ENCODE measurements at regions not wholly inside any gene's neighbourhood (a gene's known extent, or its start where the extent isn't known, plus 50 kb on each side); places are given as distances from the start of the nearest gene placed in this dataset.

GRCh38 chr22:48961705-48962104 is 866.0 kb downstream of the BRD1 start:
- dilution Hi-C loops (cut with HindIII; ENCODE audit: low sequenced_read_pairs, unreplicated experiment): no loop called here

More at GRCh38 chr22:48961705-48962104, 866.0 kb downstream of the BRD1 start:
- H3K56ac ChIP-seq (ENCODE audit: extremely low read depth, insufficient read depth, low read length): no peak overlapping the region
- H3K4ac ChIP-seq (ENCODE audit: low read depth, low read length): no peak overlapping the region
- no peak overlapping the region for H3K14ac ChIP-seq (replicated peaks; ENCODE audit: low read depth, low read length)
- no peaks in the 10 kb centered on the region for H3K27me3 ChIP-seq (ENCODE audit: control insufficient read depth, insufficient read depth, low read length)
- H3K4me1 ChIP-seq (ENCODE audit: control insufficient read depth, insufficient read depth, low read length): no peaks in the 10 kb centered on the region
- H2BK5ac ChIP-seq (ENCODE audit: low read depth, low read length, poor library complexity, severe bottlenecking): no peak overlapping the region
- TF ChIP-seq MAFK (IDR thresholded peaks at IDR 0.05; ENCODE audit: low read depth, low read length): no peak
- no peak for TF ChIP-seq NFE2L2 (IDR thresholded peaks at IDR 0.05; ENCODE audit: low read depth, low read length)
- no peak for TF ChIP-seq MXI1 (IDR thresholded peaks at IDR 0.05; ENCODE audit: borderline replicate concordance, low read depth, low read length)
- TF ChIP-seq BHLHE40 (IDR thresholded peaks at IDR 0.05; ENCODE audit: low read depth, low read length): no peak
- no peak for TF ChIP-seq MAZ (IDR thresholded peaks at IDR 0.05; ENCODE audit: borderline replicate concordance, low read depth, low read length)
- no peak for TF ChIP-seq POLR2A (IDR thresholded peaks at IDR 0.05; ENCODE audit: low read depth, low read length)
- TF ChIP-seq SMC3 (IDR thresholded peaks at IDR 0.05; ENCODE audit: low read depth, low read length): no peak
- TF ChIP-seq RCOR1 (IDR thresholded peaks at IDR 0.05; ENCODE audit: insufficient replicate concordance, low read length): no peak
- no peak for TF ChIP-seq RAD21 (IDR thresholded peaks at IDR 0.05; ENCODE audit: low read length)
- TF ChIP-seq CEBPB (IDR thresholded peaks at IDR 0.05; ENCODE audit: low read depth, low read length): no peak
- no peak for TF ChIP-seq RFX5 (IDR thresholded peaks at IDR 0.05; ENCODE audit: low read depth, low read length)
- WGBS, 2 experiments (ENCODE audit: extremely low coverage in 2 of 2, insufficient read length in 1 of 2): no CpG with 5 or more reads among the region's 2 CpGs
- no peak overlapping the region for H2BK15ac ChIP-seq (ENCODE audit: low read depth, low read length)
- intact Hi-C loops (cut with micrococcal nuclease): no loop called here
- no peak overlapping the region for H3K23ac ChIP-seq (ENCODE audit: low read depth, low read length)
- POLR2A ChIA-PET (ENCODE audit: unreplicated experiment): no interaction called here
- peaks cover 32% of the 10 kb centered on the region for H3K9me3 ChIP-seq (ENCODE audit: control insufficient read depth, insufficient read depth, low read length)
- H2BK120ac ChIP-seq (ENCODE audit: low read depth, low read length): no peak overlapping the region
- no peaks in the 10 kb centered on the region for H4K20me1 ChIP-seq (ENCODE audit: insufficient read depth, low read length)
- H3K4me3 ChIP-seq (ENCODE audit: insufficient read depth, low read depth, low read length): no peak overlapping the region
- no peak overlapping the region for H2AK5ac ChIP-seq (ENCODE audit: low read depth, low read length)
- no peaks in the 10 kb centered on the region for H3K36me3 ChIP-seq (ENCODE audit: control insufficient read depth, insufficient read depth, low read length)
- no peak overlapping the region for H3K18ac ChIP-seq (ENCODE audit: low read depth, low read length)
- no peak overlapping the region for H3K27ac ChIP-seq (ENCODE audit: insufficient read depth, low read length)
- BruUV-seq (replicated peaks): no TSS peak
- H2AK9ac ChIP-seq (replicated peaks; ENCODE audit: low read depth, low read length, poor library complexity): no peak overlapping the region
- H3K4me2 ChIP-seq (ENCODE audit: low read depth, low read length): no peak overlapping the region
- ATAC-seq (ENCODE audit: low read depth): no peak
- H3K9ac ChIP-seq (ENCODE audit: low read depth, low read length): no peak overlapping the region
- H4K8ac ChIP-seq (ENCODE audit: low read depth in 2 of 2, low read length in 2 of 2): no peak overlapping the region
- no peak overlapping the region for H4K91ac ChIP-seq (ENCODE audit: insufficient read depth, low read depth, low read length)
- no peak for DNase-seq
- CTCF ChIA-PET: no interaction called here
- in situ Hi-C loops (cut with MboI; ENCODE audit: low sequenced_read_pairs): no loop called here
- no peak overlapping the region for H2BK20ac ChIP-seq (ENCODE audit: low read depth, low read length)
- no peaks in the 10 kb centered on the region for H3K9me1 ChIP-seq (ENCODE audit: insufficient read depth, low read length)
- no peak overlapping the region for H2AFZ ChIP-seq (replicated peaks; ENCODE audit: low read length, poor library complexity)
- no peak overlapping the region for H4K5ac ChIP-seq (ENCODE audit: low read depth, low read length)
- no peaks in the 10 kb centered on the region for H3K79me1 ChIP-seq (ENCODE audit: low read depth in 1 of 2, low read length in 2 of 2)

All from IMR-90 (cell line).